Smooth muscle cell (in vitro differentiated cells): ENCODE measurements at regions not wholly inside any gene's neighbourhood (a gene's known extent, or its start where the extent isn't known, plus 50 kb on each side); places are given as distances from the start of the nearest gene placed in this dataset.

Source experiments
- DNase-seq: peaks from one replicate; lab custom pipeline; 2025; ENCODE audit not compliant: unreplicated experiment; lab: John Stamatoyannopoulos, UW
- H2AFZ ChIP-seq: fragments of 200-600 bp; sonication (generic); 2 replicates; pipeline ENCODE4 v1.6.0; 2016; ENCODE audit warnings: antibody characterized with exemption, low read depth, mild to moderate bottlenecking
- H3F3A ChIP-seq: fragments of 200-600 bp; sonication (generic); 2 replicates; pipeline ENCODE4 v1.6.0; 2017; ENCODE audit warnings: antibody characterized with exemption, low read depth
- H3K27ac ChIP-seq: fragments of 200-600 bp; sonication (generic); 2 replicates; pipeline ENCODE4 v1.5.1; 2016; ENCODE audit warnings: low read depth, mild to moderate bottlenecking
- H3K27me3 ChIP-seq: fragments of 200-600 bp; sonication (generic); 2 replicates; pipeline ENCODE4 v1.6.1; 2016; ENCODE audit warnings: low read depth, mild to moderate bottlenecking
- H3K36me3 ChIP-seq: fragments of 200-600 bp; sonication (generic); 2 replicates; pipeline ENCODE4 v1.5.1; 2016; ENCODE audit warnings: low read depth
- H3K4me1 ChIP-seq: fragments of 200-600 bp; sonication (generic); 2 replicates; pipeline ENCODE4 v1.5.1; 2016; ENCODE audit warnings: low read depth
- H3K4me2 ChIP-seq: fragments of 200-600 bp; sonication (generic); 2 replicates; pipeline ENCODE4 v1.6.0; 2016; ENCODE audit warnings: mild to moderate bottlenecking
- H3K4me3 ChIP-seq: fragments of 200-600 bp; sonication (generic); 2 replicates; pipeline ENCODE4 v1.5.1; 2016; ENCODE audit warnings: mild to moderate bottlenecking
- H3K79me2 ChIP-seq: fragments of 200-600 bp; sonication (generic); 2 replicates; pipeline ENCODE4 v1.6.0; 2016; ENCODE audit warnings: low read depth, mild to moderate bottlenecking
- H3K9ac ChIP-seq: fragments of 200-600 bp; sonication (generic); 2 replicates; pipeline ENCODE4 v1.6.0; 2016; ENCODE audit warnings: low read depth
- H3K9me3 ChIP-seq: fragments of 200-600 bp; sonication (generic); replicated peaks from 2 replicates; pipeline ENCODE4 v1.5.1; 2016; ENCODE audit warnings: low read depth
- H4K20me1 ChIP-seq: fragments of 200-600 bp; sonication (generic); 2 replicates; pipeline ENCODE4 v1.6.0; 2016; ENCODE audit warnings: low read depth
- CTCF ChIP-seq: fragments of 200-600 bp; sonication (generic); IDR thresholded peaks from 2 replicates; pipeline ENCODE4 v1.5.1; 2017; ENCODE audit warnings: borderline replicate concordance, mild to moderate bottlenecking, antibody characterized with exemption; ENCODE audit not compliant: insufficient read depth, poor library complexity, severe bottlenecking
- WGBS: methylation state at CpG from one replicate; pipeline ENCODE4 v1.1.7; 2016; ENCODE audit warnings: low lambda C conversion rate; 5-methylcytosine and 5-hydroxymethylcytosine counted together

GRCh38 chr1:229880271-229881170 lies 186.5 kb upstream of the GALNT2 start:
- peak overlapping the region; percentile 67 for H3K4me2 ChIP-seq
- no peak overlapping the region for H3K9ac ChIP-seq
- no peaks in the 10 kb centered on the region for H4K20me1 ChIP-seq
- no peak for TF ChIP-seq CTCF
- H2AFZ ChIP-seq = no peak overlapping the region
- no peaks in the 10 kb centered on the region for H3F3A ChIP-seq
- H3K9me3 ChIP-seq = no peaks in the 10 kb centered on the region
- DNase-seq = no peak
- peaks cover 13% of the 10 kb centered on the region for H3K27me3 ChIP-seq
- H3K36me3 ChIP-seq = no peaks in the 10 kb centered on the region
- no peak overlapping the region for H3K27ac ChIP-seq
- WGBS = 92% methylated on average over 15 of the region's 15 CpGs
- no peaks in the 10 kb centered on the region for H3K79me2 ChIP-seq
- peaks cover 4% of the 10 kb centered on the region for H3K4me1 ChIP-seq
- no peak overlapping the region for H3K4me3 ChIP-seq

DNA sequence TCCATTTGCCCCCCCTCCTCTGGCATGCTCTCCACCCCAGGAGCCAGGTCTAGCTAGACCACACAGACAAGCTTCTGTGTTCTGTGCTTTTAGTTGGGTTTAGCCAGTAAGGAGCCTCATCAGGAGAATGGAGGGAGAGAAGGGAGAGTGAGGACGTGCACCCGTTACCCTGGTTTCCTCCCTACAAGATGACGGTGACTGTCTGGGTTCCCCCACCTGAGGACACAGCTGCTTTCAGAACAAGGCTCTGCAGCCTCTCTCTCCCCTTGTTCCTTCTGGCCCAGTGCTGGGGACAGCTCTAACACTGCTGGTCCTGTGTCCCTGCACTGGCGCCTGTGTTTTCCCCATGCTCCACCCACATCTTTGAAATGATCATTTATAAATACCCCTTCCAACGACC lies 184.4 kb upstream of the GALNT2 start:
- no peaks in the 10 kb centered on the region for H3K36me3 ChIP-seq
- no peaks in the 10 kb centered on the region for H3K79me2 ChIP-seq
- H3K9ac ChIP-seq = no peak overlapping the region
- no peak overlapping the region for H3K27ac ChIP-seq
- 89% methylated on average over 5 of the region's 5 CpGs for WGBS
- no peak for DNase-seq
- peaks cover 13% of the 10 kb centered on the region for H3K27me3 ChIP-seq
- no peak overlapping the region for H2AFZ ChIP-seq
- no peak for TF ChIP-seq CTCF
- no peak overlapping the region for H3K4me2 ChIP-seq
- H4K20me1 ChIP-seq = no peaks in the 10 kb centered on the region
- no peaks in the 10 kb centered on the region for H3F3A ChIP-seq
- H3K4me1 ChIP-seq = peaks cover 4% of the 10 kb centered on the region
- no peak overlapping the region for H3K4me3 ChIP-seq
- no peaks in the 10 kb centered on the region for H3K9me3 ChIP-seq

DNA sequence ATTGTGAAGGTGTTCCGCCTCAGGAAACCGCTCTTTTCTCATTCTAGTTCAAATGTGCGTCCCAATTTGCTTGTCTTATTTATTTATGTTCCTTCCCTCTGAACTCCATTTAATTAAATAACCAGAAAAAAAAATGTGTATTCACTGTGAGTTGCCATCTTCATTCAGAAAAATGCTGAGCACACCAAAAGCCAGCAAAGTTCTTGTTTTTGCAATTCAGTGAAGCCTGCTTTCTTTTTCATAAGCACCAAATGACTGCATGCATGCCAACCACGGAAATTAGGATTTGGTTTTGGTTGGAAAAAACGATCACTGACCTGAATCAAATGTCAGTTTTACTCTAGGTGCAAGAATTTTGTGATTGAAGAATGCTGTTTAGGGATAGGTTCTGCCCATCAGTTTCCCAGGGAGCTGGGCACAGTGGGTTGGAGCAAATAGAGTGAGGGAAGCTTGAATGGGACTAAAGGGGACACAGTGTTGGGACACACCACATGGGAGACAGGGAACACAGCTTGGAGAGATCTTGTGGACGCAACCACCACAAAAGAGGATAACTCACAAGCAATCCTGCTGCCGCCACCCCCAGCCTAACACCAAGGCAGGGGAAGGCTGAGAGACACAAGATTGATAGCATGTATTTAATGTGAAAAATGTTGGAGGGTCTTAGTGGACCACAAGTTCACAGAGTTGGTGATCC lies 183.4 kb upstream of the GALNT2 start:
- Histone ChIP-seq H3K27me3 (peaks cover 7% of the 10 kb centered on the region), H3K4me3 (no peak overlapping the region), H4K20me1 (no peaks in the 10 kb centered on the region), H3K36me3 (no peaks in the 10 kb centered on the region), H3K27ac (no peak overlapping the region), H3K9me3 (no peaks in the 10 kb centered on the region), H3K4me1 (peaks cover 4% of the 10 kb centered on the region), H3K4me2 (no peak overlapping the region), H3F3A (no peaks in the 10 kb centered on the region), H3K79me2 (no peaks in the 10 kb centered on the region), H2AFZ (no peak overlapping the region), H3K9ac (no peak overlapping the region)
- WGBS = 88% methylated on average over 7 of the region's 7 CpGs
- no peak for TF ChIP-seq CTCF
- no peak for DNase-seq
